Type B pancreatic cell (in vitro differentiated cells): ENCODE measurements at regions not wholly inside any gene's neighbourhood (a gene's known extent, or its start where the extent isn't known, plus 50 kb on each side); places are given as distances from the start of the nearest gene placed in this dataset.

Experiments
- DNase-seq: peaks from one replicate; pipeline ENCODE4 v3.0.0; 2021; ENCODE audit warnings: mixed read lengths; ENCODE audit not compliant: unreplicated experiment; ENCODE audit errors: extremely low spot score
- H3K27ac Mint-ChIP-seq: 2 replicates; pipeline ENCODE4 v1.8.0; 2021; ENCODE audit warnings: mild to moderate bottlenecking, mixed read lengths
- H3K27me3 Mint-ChIP-seq: 2 replicates; pipeline ENCODE4 v1.8.0; 2021; ENCODE audit warnings: mixed read lengths
- H3K36me3 Mint-ChIP-seq: 2 replicates; pipeline ENCODE4 v1.8.0; 2021; ENCODE audit warnings: mixed read lengths
- H3K4me1 Mint-ChIP-seq: one replicate; pipeline ENCODE4 v1.8.0; 2021; ENCODE audit warnings: mixed read lengths; ENCODE audit not compliant: unreplicated experiment
- H3K4me3 Mint-ChIP-seq: 2 replicates; pipeline ENCODE4 v1.8.0; 2021; ENCODE audit warnings: mild to moderate bottlenecking, mixed read lengths
- H3K9me3 Mint-ChIP-seq: 2 replicates; pipeline ENCODE4 v1.8.0; 2021; ENCODE audit warnings: mixed read lengths
- CTCF ChIP-seq: fragments of 200-600 bp; sonication (generic); conservative IDR thresholded peaks from 2 replicates; pipeline ENCODE4 v1.5.0; 2021; ENCODE audit warnings: antibody characterized with exemption, mild to moderate bottlenecking

DNA sequence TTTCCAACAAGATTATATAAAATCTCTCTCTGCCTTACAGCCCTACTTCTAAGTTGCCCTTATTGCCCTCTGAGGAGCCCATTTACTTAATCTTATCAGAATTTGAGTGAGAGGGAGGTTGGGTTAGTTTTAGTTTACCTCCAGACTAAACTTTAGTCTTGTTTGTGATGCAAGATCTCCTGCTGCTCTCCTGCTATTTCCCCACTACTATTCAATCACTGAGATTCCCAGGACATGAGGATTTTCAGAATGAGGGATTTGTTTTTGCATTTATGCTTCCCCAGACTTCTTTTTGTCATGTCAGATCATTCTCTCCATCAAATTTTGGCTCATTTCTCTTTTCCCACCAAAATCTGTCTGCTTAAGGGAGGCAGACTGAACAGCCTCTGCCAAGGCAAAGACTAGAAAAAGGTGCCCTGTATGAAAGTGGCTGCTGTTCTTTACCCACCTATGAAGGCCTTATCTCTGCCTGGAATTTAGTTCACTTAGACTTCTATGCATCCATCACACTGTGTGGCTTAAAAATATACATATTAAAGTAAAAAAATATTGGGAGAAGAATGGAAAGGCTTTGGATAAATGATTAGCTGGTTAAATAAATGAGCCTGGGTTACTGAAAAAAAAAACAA, 401.3 kb downstream of the PID1 start:
- H3K9me3 Mint-ChIP-seq: peaks cover 4% of the 10 kb centered on the region
- no peak overlapping the region for H3K4me3 Mint-ChIP-seq
- no peaks in the 10 kb centered on the region for H3K27me3 Mint-ChIP-seq
- H3K27ac Mint-ChIP-seq: no peak overlapping the region
- H3K4me1 Mint-ChIP-seq: no peaks in the 10 kb centered on the region
- no peak for TF ChIP-seq CTCF
- no peaks in the 10 kb centered on the region for H3K36me3 Mint-ChIP-seq
- DNase-seq: no peak

DNA sequence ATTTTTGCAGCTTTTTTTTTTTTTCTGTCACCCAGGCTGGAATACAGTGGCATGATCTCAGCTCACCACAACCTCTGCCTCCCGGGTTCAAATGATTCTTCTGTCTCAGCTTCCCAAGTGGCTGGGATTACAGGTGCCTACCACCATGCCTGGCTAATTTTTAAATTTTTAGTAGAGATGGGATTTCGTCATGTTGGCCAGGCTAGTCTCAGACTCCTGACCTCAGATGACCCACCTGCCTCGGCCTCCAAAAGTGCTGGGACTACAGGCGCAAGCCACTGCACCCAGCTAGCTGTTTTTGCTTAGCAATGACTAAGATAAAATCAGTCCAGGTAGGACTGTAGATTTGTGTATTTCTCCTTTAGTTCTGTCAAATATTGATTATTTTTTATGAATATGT, 403.7 kb downstream of the PID1 start:
- H3K4me1 Mint-ChIP-seq: no peaks in the 10 kb centered on the region
- H3K27me3 Mint-ChIP-seq: no peaks in the 10 kb centered on the region
- H3K4me3 Mint-ChIP-seq: no peak overlapping the region
- DNase-seq: no peak
- TF ChIP-seq CTCF: no peak
- H3K9me3 Mint-ChIP-seq: no peaks in the 10 kb centered on the region
- H3K27ac Mint-ChIP-seq: no peak overlapping the region
- H3K36me3 Mint-ChIP-seq: no peaks in the 10 kb centered on the region

DNA sequence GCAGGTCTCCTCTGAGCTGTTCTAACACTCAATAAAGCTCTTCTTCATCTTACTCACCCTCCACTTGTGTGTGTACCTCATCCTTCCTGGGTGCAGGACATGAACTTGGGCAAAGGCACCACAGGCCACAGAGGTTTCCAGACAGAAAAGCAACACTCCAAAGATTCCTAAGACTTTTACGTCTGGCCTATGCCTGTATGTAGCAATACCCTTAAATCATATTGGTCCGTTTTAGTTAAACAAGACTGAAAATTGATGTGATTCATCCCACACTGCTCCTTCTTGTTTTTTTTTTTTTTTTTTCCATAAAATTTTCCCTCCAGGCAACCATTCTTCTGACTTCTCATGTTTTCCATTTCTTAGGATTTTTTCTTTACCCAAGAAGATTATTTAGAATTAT, 404.3 kb downstream of the PID1 start:
- TF ChIP-seq CTCF: no peak
- Mint-ChIP-seq H3K4me3 (no peak overlapping the region), H3K4me1 (no peaks in the 10 kb centered on the region), H3K9me3 (no peaks in the 10 kb centered on the region), H3K27ac (no peak overlapping the region), H3K36me3 (no peaks in the 10 kb centered on the region), H3K27me3 (no peaks in the 10 kb centered on the region)
- no peak for DNase-seq

GRCh38 chr2:228866044-228866443, 405.0 kb downstream of the PID1 start:
- Mint-ChIP-seq H3K9me3 (no peaks in the 10 kb centered on the region), H3K27ac (no peak overlapping the region), H3K4me3 (no peak overlapping the region), H3K27me3 (no peaks in the 10 kb centered on the region), H3K36me3 (no peaks in the 10 kb centered on the region), H3K4me1 (no peaks in the 10 kb centered on the region)
- no peak for TF ChIP-seq CTCF
- no peak for DNase-seq

DNA sequence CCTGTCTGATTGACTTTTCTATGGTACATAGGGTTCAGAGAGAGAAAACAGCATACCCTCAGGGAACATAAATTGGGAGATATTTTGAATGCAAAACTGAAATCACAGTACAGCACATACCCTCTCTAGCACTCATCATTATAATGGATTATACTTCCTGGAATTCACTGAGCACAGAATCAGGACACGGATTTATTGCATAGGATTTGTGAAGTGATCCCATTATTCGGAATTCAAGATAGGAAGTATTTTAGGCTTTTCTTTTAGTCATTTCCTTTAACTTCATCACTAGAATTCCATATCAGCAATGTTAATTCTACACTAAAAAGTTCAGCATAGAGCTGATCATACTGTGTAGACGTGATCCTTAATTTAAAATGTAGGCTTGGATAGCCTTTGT, 407.0 kb downstream of the PID1 start:
- H3K4me3 Mint-ChIP-seq: no peak overlapping the region
- no peak for DNase-seq
- H3K4me1 Mint-ChIP-seq: no peaks in the 10 kb centered on the region
- H3K27me3 Mint-ChIP-seq: no peaks in the 10 kb centered on the region
- no peaks in the 10 kb centered on the region for H3K36me3 Mint-ChIP-seq
- TF ChIP-seq CTCF: no peak
- no peaks in the 10 kb centered on the region for H3K9me3 Mint-ChIP-seq
- no peak overlapping the region for H3K27ac Mint-ChIP-seq
